ENCODE measurements at regions not wholly inside any gene's neighbourhood (a gene's known extent, or its start where the extent isn't known, plus 50 kb on each side); places are given as distances from the start of the nearest gene placed in this dataset.

GRCh38 chr3:124574012-124574411 is 156.2 kb upstream of the UMPS start:
- no peak for FAIRE-seq
- Histone ChIP-seq H3K4me3 (ENCODE audit: low read depth, low read length) (no peak overlapping the region), H3K27me3 (ENCODE audit: control insufficient read depth, insufficient read depth, low read length) (peaks cover 2% of the 10 kb centered on the region), H3K36me3 (ENCODE audit: control insufficient read depth, insufficient read depth, low read length) (no peaks in the 10 kb centered on the region)
- TF ChIP-seq CTCF (IDR thresholded peaks at IDR 0.05; ENCODE audit: insufficient read depth, low read length, severe bottlenecking), result no peak
- peak; percentile 75 for DNase-seq (ENCODE audit: low read depth)

DNA sequence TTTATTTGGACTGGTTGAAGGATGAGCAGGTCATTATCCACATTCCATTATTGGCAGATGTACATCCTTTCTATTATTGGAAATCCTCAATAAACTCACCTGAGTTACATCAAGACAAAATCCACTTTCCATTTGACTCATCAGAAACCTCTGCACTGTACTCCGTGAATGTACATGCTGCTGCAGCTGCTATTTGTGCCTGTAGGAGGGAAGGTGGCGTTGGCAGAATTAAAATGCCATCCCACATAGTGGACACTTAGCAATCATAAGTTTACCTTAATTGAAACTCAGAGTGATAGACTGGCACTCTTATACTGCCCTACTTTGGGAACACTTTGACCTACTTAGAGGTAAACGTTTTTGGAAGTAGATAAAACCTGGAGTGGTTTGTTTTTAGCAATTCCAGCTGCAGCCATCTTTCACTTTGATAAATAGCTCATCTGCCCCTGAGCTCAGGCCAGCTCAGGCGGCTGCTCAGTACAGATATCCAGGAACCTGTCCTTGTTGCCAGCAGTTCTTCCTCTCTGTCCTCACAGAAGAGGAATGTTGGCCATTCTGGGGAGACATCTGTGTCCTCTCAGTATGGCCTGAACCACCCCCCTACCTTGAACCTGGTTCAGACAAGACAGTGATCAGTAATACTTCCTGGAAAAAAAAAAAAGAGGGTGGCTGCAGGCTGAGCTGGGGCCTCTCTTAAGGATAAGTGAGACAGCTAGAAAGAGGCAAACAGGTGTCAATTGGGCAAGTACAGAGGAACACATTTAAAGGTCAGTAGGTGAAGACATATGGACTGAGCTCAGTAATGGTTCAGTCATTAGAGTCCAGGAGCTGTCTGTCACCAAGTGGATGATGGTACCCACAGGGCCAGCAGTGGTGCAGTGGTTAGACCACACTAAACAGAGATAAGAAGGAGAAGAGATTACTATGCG is 153.4 kb upstream of the UMPS start:
- Histone ChIP-seq H3K27me3 (ENCODE audit: control insufficient read depth, insufficient read depth, low read length) (no peaks in the 10 kb centered on the region), H3K36me3 (ENCODE audit: control insufficient read depth, insufficient read depth, low read length) (no peaks in the 10 kb centered on the region), H3K4me3 (ENCODE audit: low read depth, low read length) (no peak overlapping the region)
- DNase-seq (ENCODE audit: low read depth) (no peak), FAIRE-seq (no peak)
- no peak for TF ChIP-seq CTCF (IDR thresholded peaks at IDR 0.05; ENCODE audit: insufficient read depth, low read length, severe bottlenecking)

- no peak for FAIRE-seq
- H3K27me3 ChIP-seq (ENCODE audit: control insufficient read depth, insufficient read depth, low read length), result no peaks in the 10 kb centered on the region
- no peaks in the 10 kb centered on the region for H3K36me3 ChIP-seq (ENCODE audit: control insufficient read depth, insufficient read depth, low read length)
- DNase-seq (ENCODE audit: low read depth), result no peak
- no peak overlapping the region for H3K4me3 ChIP-seq (ENCODE audit: low read depth, low read length)
- no peak for TF ChIP-seq CTCF (IDR thresholded peaks at IDR 0.05; ENCODE audit: insufficient read depth, low read length, severe bottlenecking)
Measured at GRCh38 chr3:124577494-124578167, 152.6 kb upstream of the UMPS start.

DNA sequence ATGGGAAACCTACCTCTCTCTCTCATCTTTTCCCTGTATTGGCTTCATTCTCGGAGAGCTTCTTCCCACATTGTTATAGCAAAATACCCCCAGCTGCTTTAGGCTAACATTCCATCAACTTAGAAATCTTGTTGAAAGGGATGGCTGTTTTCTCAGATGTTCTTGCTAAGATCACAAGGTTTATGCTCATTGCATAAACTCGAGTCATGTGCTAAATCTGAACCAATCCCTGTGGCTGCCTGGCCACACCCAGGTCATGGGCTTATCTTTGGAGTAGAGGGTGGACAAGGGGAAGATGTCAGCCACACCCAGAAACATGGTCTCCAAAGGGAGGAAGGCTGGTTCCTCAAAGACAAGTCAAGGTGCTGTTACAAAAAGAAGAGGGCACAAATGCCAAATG is 150.6 kb upstream of the UMPS start:
- TF ChIP-seq CTCF (IDR thresholded peaks at IDR 0.05; ENCODE audit: insufficient read depth, low read length, severe bottlenecking), result no peak
- no peak overlapping the region for H3K4me3 ChIP-seq (ENCODE audit: low read depth, low read length)
- peaks cover 4% of the 10 kb centered on the region for H3K27me3 ChIP-seq (ENCODE audit: control insufficient read depth, insufficient read depth, low read length)
- no peak for DNase-seq (ENCODE audit: low read depth)
- no peaks in the 10 kb centered on the region for H3K36me3 ChIP-seq (ENCODE audit: control insufficient read depth, insufficient read depth, low read length)
- FAIRE-seq, result no peak

- peaks cover 13% of the 10 kb centered on the region for H3K27me3 ChIP-seq (ENCODE audit: control insufficient read depth, insufficient read depth, low read length)
- no peak for TF ChIP-seq CTCF (IDR thresholded peaks at IDR 0.05; ENCODE audit: insufficient read depth, low read length, severe bottlenecking)
Measured at GRCh38 chr3:124582196-124582595, 148.1 kb upstream of the UMPS start.

More at GRCh38 chr3:124582196-124582595, 148.1 kb upstream of the UMPS start:
- no peaks in the 10 kb centered on the region for H3K36me3 ChIP-seq (ENCODE audit: control insufficient read depth, insufficient read depth, low read length)
- FAIRE-seq (no peak), DNase-seq (ENCODE audit: low read depth) (no peak)
- no peak overlapping the region for H3K4me3 ChIP-seq (ENCODE audit: low read depth, low read length)

All from bronchial epithelial cell (primary cell).